ENCODE measurements at regions not wholly inside any gene's neighbourhood (a gene's known extent, or its start where the extent isn't known, plus 50 kb on each side); places are given as distances from the start of the nearest gene placed in this dataset.

DNA sequence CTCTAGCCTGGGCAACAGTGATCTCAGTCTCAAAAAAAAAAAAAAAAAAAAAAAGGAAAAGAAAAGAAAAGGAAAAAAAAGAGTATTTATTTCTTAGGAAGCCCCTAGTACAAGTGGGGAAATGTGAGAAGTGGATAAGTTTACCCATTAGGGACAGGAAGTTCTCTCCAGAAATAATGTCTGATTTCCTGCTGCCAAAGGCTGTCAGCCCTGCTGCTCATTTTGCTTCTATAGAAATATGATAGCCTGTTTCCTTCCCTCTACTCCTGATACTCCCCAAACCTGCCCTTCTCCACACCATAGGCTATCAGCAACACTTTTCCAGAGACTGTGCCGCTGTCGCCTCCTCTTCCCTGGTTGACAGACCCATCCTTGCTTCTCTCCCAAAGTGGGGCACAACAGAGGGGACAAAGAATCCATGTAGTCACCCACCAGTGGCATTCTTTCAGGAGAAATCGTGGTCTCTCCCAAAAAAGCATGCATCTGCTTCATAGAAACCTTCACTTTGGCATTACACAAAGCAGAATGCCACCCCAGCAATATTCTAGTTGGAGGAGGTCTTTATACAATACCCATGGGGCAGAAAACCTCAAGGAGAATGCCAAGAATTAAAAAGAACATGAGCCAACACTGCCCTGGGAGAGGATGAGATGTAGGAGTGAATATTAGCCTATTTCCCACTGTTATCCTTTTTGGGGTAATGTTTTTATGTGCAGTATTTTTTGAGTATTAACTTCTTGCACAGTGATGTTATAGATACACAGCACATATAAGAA, 166.3 kb upstream of the NR5A2 start:
- TF ChIP-seq POLR2AphosphoS5 (IDR thresholded peaks at IDR 0.05) (no peak), POLR2A (IDR thresholded peaks at IDR 0.05) (no peak)
- TF ChIP-seq, protein P1, sequence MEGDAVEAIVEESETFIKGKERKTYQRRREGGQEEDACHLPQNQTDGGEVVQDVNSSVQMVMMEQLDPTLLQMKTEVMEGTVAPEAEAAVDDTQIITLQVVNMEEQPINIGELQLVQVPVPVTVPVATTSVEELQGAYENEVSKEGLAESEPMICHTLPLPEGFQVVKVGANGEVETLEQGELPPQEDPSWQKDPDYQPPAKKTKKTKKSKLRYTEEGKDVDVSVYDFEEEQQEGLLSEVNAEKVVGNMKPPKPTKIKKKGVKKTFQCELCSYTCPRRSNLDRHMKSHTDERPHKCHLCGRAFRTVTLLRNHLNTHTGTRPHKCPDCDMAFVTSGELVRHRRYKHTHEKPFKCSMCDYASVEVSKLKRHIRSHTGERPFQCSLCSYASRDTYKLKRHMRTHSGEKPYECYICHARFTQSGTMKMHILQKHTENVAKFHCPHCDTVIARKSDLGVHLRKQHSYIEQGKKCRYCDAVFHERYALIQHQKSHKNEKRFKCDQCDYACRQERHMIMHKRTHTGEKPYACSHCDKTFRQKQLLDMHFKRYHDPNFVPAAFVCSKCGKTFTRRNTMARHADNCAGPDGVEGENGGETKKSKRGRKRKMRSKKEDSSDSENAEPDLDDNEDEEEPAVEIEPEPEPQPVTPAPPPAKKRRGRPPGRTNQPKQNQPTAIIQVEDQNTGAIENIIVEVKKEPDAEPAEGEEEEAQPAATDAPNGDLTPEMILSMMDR (IDR thresholded peaks at IDR 0.05) = no peak

All from suprapubic skin (tissue), 4 donors.